ENCODE measurements at regions not wholly inside any gene's neighbourhood (a gene's known extent, or its start where the extent isn't known, plus 50 kb on each side); places are given as distances from the start of the nearest gene placed in this dataset.
"Not testable (repeated sequence)": the region's sequence is repeated elsewhere in the genome, so short reads cannot be mapped to it uniquely, and the experiment has no call there.

GRCh38 chr1:90823686-90824085 lies 106.6 kb upstream of the BARHL2 start:
- DNase-seq = no peak

GRCh38 chr1:90821788-90822359 lies 104.8 kb upstream of the BARHL2 start:
- DNase-seq = no peak

- no peak for DNase-seq
Observed at GRCh38 chr1:90821152-90821787, 104.2 kb upstream of the BARHL2 start.

- DNase-seq = no peak
Observed at GRCh38 chr1:90820745-90821144, 103.6 kb upstream of the BARHL2 start.

- no peak for DNase-seq
Observed at GRCh38 chr1:90817399-90817798, 100.3 kb upstream of the BARHL2 start.

GRCh38 chr1:90812237-90812636 lies 95.1 kb upstream of the BARHL2 start:
- DNase-seq = not testable (repeated sequence)

GRCh38 chr1:90811444-90811950 lies 94.4 kb upstream of the BARHL2 start:
- DNase-seq = not testable (repeated sequence)

GRCh38 chr1:90810681-90811080 lies 93.6 kb upstream of the BARHL2 start:
- no peak for DNase-seq

- DNase-seq = no peak
Observed at GRCh38 chr1:90809996-90810395, 92.9 kb upstream of the BARHL2 start.

- no peak for DNase-seq
Observed at GRCh38 chr1:90809093-90809492, 92.0 kb upstream of the BARHL2 start.

GRCh38 chr1:90807329-90807728 lies 90.2 kb upstream of the BARHL2 start:
- DNase-seq = no peak

GRCh38 chr1:90802622-90803021 lies 85.5 kb upstream of the BARHL2 start:
- no peak for DNase-seq

GRCh38 chr1:90800012-90800717 lies 83.1 kb upstream of the BARHL2 start:
- no peak for DNase-seq

GRCh38 chr1:90799326-90799725 lies 82.2 kb upstream of the BARHL2 start:
- DNase-seq = no peak

GRCh38 chr1:90798883-90799282 lies 81.8 kb upstream of the BARHL2 start:
- no peak for DNase-seq

- no peak for DNase-seq
Observed at GRCh38 chr1:90798344-90798743, 81.2 kb upstream of the BARHL2 start.

- no peak for DNase-seq
Observed at GRCh38 chr1:90795431-90795830, 78.3 kb upstream of the BARHL2 start.

GRCh38 chr1:90786709-90787108 lies 69.6 kb upstream of the BARHL2 start:
- DNase-seq = no peak

GRCh38 chr1:90784186-90784847 lies 67.2 kb upstream of the BARHL2 start:
- no peak for DNase-seq

GRCh38 chr1:90783181-90783580 lies 66.1 kb upstream of the BARHL2 start:
- DNase-seq = no peak

GRCh38 chr1:90782046-90782445 lies 64.9 kb upstream of the BARHL2 start:
- no peak for DNase-seq

GRCh38 chr1:90781534-90781933 lies 64.4 kb upstream of the BARHL2 start:
- DNase-seq = no peak

GRCh38 chr1:90780981-90781380 lies 63.9 kb upstream of the BARHL2 start:
- no peak for DNase-seq

- no peak for DNase-seq
Observed at GRCh38 chr1:90779573-90779972, 62.5 kb upstream of the BARHL2 start.
